ENCODE measurements at regions not wholly inside any gene's neighbourhood (a gene's known extent, or its start where the extent isn't known, plus 50 kb on each side); places are given as distances from the start of the nearest gene placed in this dataset.

- no peak overlapping the region for H3K27ac ChIP-seq
- no peak for ATAC-seq
- H3K9me3 ChIP-seq, result no peaks in the 10 kb centered on the region
- TF ChIP-seq RNF2 (IDR thresholded peaks at IDR 0.05; ENCODE audit: borderline replicate concordance, low read depth) (no peak), ZSCAN20 (CRISPR knock-in tag; IDR thresholded peaks at IDR 0.05) (no peak), GATA3 (IDR thresholded peaks at IDR 0.05; ENCODE audit: borderline replicate concordance) (no peak), TP53 (CRISPR knock-in tag; IDR thresholded peaks at IDR 0.05) (no peak), CHD4 (IDR thresholded peaks at IDR 0.05; ENCODE audit: borderline replicate concordance) (no peak), RCOR1 (IDR thresholded peaks at IDR 0.05; ENCODE audit: low read depth, low read length) (no peak), FOXS1 (CRISPR knock-in tag; IDR thresholded peaks at IDR 0.05) (no peak), CTCF (IDR thresholded peaks at IDR 0.05) (no peak), ZFP36 (IDR thresholded peaks at IDR 0.05; ENCODE audit: borderline replicate concordance, partially characterized antibody) (no peak), CBX8 (IDR thresholded peaks at IDR 0.05) (no peak)
- TF ChIP-seq, protein P1, sequence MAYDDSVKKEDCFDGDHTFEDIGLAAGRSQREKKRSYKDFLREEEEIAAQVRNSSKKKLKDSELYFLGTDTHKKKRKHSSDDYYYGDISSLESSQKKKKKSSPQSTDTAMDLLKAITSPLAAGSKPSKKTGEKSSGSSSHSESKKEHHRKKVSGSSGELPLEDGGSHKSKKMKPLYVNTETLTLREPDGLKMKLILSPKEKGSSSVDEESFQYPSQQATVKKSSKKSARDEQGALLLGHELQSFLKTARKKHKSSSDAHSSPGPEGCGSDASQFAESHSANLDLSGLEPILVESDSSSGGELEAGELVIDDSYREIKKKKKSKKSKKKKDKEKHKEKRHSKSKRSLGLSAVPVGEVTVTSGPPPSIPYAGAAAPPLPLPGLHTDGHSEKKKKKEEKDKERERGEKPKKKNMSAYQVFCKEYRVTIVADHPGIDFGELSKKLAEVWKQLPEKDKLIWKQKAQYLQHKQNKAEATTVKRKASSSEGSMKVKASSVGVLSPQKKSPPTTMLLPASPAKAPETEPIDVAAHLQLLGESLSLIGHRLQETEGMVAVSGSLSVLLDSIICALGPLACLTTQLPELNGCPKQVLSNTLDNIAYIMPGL (CRISPR knock-in tag; IDR thresholded peaks at IDR 0.05; ENCODE audit: borderline replicate concordance), result no peak
- no peak overlapping the region for H3K4me2 ChIP-seq
- CTCF ChIA-PET, result no interaction called here
- 4% methylated on average over 5 of the region's 5 CpGs for WGBS (ENCODE audit: missing lambda C conversion rate)
- H3K4me3 ChIP-seq, result no peak overlapping the region
- no peak for FAIRE-seq
- no peak for DNase-seq (ENCODE audit: low read depth in 1 of 2, low spot score in 1 of 2)
- POLR2A ChIA-PET, result no interaction called here
- H3K4me1 ChIP-seq, result no peaks in the 10 kb centered on the region
These were observed 556.5 kb downstream of the BMP2 start for GRCh38 chr20:7323957-7324356.

GRCh38 chr20:7327810-7328209 lies 560.3 kb downstream of the BMP2 start:
- DNase-seq (ENCODE audit: low read depth in 1 of 2, low spot score in 1 of 2) (no peak), FAIRE-seq (peak; percentile 49), ATAC-seq (no peak)
- H3K4me1 ChIP-seq, result no peaks in the 10 kb centered on the region
- H3K4me2 ChIP-seq, result no peak overlapping the region
- H3K9me3 ChIP-seq, result no peaks in the 10 kb centered on the region
- TF ChIP-seq TFCP2L1 (CRISPR knock-in tag; IDR thresholded peaks at IDR 0.05) (no peak), NFE2L2 (conservative IDR thresholded peaks at IDR 0.05; ENCODE audit: low read length) (no peak), KDM1A (IDR thresholded peaks at IDR 0.05; ENCODE audit: low read depth) (no peak), RAD21 (conservative IDR thresholded peaks at IDR 0.05 in 1 of 2, IDR thresholded peaks at IDR 0.05 in 1 of 2) (no peak), MAFK (IDR thresholded peaks at IDR 0.05; ENCODE audit: partially characterized antibody) (no peak), ZC3H11A (IDR thresholded peaks at IDR 0.05) (no peak), CTCF (IDR thresholded peaks at IDR 0.05) (no peak), ELK1 (IDR thresholded peaks at IDR 0.05; ENCODE audit: low read depth, low read length) (no peak), EP300 (IDR thresholded peaks at IDR 0.05) (no peak), JUNB (IDR thresholded peaks at IDR 0.05) (no peak), EHF (CRISPR knock-in tag; IDR thresholded peaks at IDR 0.05) (no peak)
- TF ChIP-seq, protein P2, sequence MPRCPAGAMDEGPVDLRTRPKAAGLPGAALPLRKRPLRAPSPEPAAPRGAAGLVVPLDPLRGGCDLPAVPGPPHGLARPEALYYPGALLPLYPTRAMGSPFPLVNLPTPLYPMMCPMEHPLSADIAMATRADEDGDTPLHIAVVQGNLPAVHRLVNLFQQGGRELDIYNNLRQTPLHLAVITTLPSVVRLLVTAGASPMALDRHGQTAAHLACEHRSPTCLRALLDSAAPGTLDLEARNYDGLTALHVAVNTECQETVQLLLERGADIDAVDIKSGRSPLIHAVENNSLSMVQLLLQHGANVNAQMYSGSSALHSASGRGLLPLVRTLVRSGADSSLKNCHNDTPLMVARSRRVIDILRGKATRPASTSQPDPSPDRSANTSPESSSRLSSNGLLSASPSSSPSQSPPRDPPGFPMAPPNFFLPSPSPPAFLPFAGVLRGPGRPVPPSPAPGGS (IDR thresholded peaks at IDR 0.05), result no peak
- ChIA-PET CTCF (no interaction called here), POLR2A (no interaction called here)
- no peak overlapping the region for H3K4me3 ChIP-seq
- H3K27ac ChIP-seq, result no peak overlapping the region

Measured in A549 (cell line).